ENCODE measurements at regions not wholly inside any gene's neighbourhood (a gene's known extent, or its start where the extent isn't known, plus 50 kb on each side); places are given as distances from the start of the nearest gene placed in this dataset.

DNA sequence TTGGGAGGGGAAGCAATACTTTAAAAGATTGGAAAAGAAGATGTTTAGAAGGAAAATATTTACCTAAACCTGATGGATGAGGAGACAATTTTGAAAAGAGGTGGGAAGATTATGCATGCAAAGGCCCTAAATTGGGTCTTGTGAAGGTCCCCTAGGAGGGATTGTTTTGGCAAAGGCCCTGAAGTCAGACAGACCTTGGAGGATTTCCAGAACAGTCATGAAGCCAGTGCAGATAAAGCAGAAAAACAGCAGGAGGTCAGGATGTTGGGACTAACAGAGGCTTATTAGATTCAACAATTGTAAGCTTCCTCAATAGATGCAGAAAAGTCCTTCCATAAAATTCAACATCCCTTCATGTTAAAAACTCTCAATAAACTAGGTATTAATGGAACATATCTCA, 361.0 kb upstream of the CDH6 start:
- Mint-ChIP-seq H3K27me3 (no peaks in the 10 kb centered on the region), H3K36me3 (ENCODE audit: low read depth) (no peaks in the 10 kb centered on the region), H3K4me3 (no peak overlapping the region), H3K4me1 (no peaks in the 10 kb centered on the region), H3K27ac (no peak overlapping the region)
- H3K9me3 ChIP-seq (ENCODE audit: control insufficient read depth, low read length, poor library complexity, severe bottlenecking), result no peaks in the 10 kb centered on the region
- no peak for DNase-seq
- ATAC-seq, result no peak

GRCh38 chr5:30831605-30832004, 361.9 kb upstream of the CDH6 start:
- H3K27me3 Mint-ChIP-seq, result no peaks in the 10 kb centered on the region

DNA sequence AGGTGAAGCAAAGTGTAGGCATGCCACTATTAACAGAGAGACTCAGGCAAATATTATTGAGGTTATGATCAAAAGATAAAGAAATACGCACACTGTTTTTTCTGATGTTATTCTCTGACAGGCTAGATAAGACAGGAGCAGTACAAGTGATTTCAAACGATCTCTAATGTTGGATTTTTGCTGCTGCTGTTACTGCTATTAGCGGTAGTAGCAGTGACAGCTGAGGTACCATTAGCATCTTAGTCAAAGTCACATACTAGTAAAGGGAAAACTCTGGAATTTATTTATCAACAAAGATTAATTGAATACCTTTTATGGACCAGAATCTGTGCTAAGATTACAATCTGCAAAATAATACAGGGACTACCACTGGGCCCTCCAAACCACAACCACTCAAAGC, 362.4 kb upstream of the CDH6 start:
- no peak overlapping the region for H3K4me3 Mint-ChIP-seq
- DNase-seq, result no peak
- no peaks in the 10 kb centered on the region for H3K36me3 Mint-ChIP-seq (ENCODE audit: low read depth)
- no peak overlapping the region for H3K27ac Mint-ChIP-seq
- H3K4me1 Mint-ChIP-seq, result no peaks in the 10 kb centered on the region
- no peaks in the 10 kb centered on the region for H3K27me3 Mint-ChIP-seq
- no peaks in the 10 kb centered on the region for H3K9me3 ChIP-seq (ENCODE audit: control insufficient read depth, low read length, poor library complexity, severe bottlenecking)
- ATAC-seq, result no peak

More at GRCh38 chr5:30831605-30832004, 361.9 kb upstream of the CDH6 start:
- Mint-ChIP-seq H3K27ac (no peak overlapping the region), H3K4me3 (no peak overlapping the region), H3K4me1 (no peaks in the 10 kb centered on the region), H3K36me3 (ENCODE audit: low read depth) (no peaks in the 10 kb centered on the region)
- ATAC-seq, result no peak
- H3K9me3 ChIP-seq (ENCODE audit: control insufficient read depth, low read length, poor library complexity, severe bottlenecking), result no peaks in the 10 kb centered on the region
- no peak for DNase-seq

DNA sequence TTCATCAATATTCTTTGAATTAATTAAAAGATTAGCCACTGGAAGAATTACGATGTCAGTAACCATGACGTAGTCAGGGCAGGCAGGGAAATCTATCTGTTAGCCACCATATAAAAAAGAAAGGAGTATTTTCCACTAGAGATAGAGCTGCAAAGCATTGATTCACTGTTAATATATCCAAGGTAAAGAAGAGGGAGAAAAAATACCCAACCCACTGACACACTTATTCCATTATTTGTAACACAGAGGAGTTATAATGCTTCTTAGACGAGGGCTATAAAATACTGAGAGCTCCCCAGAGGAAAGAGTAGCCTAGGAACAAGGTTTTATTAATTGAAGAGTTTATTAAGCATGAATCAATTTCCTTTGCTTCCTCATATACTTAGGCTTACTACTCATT, 382.2 kb upstream of the CDH6 start:
- Mint-ChIP-seq H3K36me3 (ENCODE audit: low read depth) (no peaks in the 10 kb centered on the region), H3K27ac (no peak overlapping the region), H3K4me1 (no peaks in the 10 kb centered on the region), H3K4me3 (no peak overlapping the region), H3K27me3 (no peaks in the 10 kb centered on the region)
- ATAC-seq (no peak), DNase-seq (no peak)
- no peaks in the 10 kb centered on the region for H3K9me3 ChIP-seq (ENCODE audit: control insufficient read depth, low read length, poor library complexity, severe bottlenecking)

DNA sequence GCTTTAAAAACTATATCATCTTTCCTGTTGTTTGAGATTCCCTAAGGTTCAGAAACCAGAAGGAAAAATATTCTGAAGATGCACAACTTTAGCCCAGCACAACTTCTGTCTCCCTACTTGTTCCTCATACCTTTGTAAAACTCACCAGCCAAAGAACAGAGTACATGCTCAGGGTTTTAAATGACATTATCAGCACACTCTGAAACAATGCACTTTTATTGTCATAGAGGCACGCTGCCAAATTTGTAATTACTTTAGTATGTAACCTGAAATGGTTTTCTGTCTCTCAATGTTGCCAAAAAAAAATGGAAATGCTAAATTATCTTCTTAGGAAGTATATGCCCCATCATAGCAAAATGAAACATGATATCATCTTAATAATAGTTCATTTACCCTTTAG, 383.6 kb upstream of the CDH6 start:
- no peaks in the 10 kb centered on the region for H3K27me3 Mint-ChIP-seq
- H3K36me3 Mint-ChIP-seq (ENCODE audit: low read depth), result no peaks in the 10 kb centered on the region
- no peaks in the 10 kb centered on the region for H3K4me1 Mint-ChIP-seq
- DNase-seq (no peak), ATAC-seq (no peak)
- no peak overlapping the region for H3K4me3 Mint-ChIP-seq
- H3K9me3 ChIP-seq (ENCODE audit: control insufficient read depth, low read length, poor library complexity, severe bottlenecking), result no peaks in the 10 kb centered on the region
- no peak overlapping the region for H3K27ac Mint-ChIP-seq

- H3K9me3 ChIP-seq (ENCODE audit: control insufficient read depth, low read length, poor library complexity, severe bottlenecking), result no peaks in the 10 kb centered on the region
- ATAC-seq (no peak), DNase-seq (no peak)
- H3K4me3 Mint-ChIP-seq, result no peak overlapping the region
- no peaks in the 10 kb centered on the region for H3K27me3 Mint-ChIP-seq
- H3K27ac Mint-ChIP-seq, result no peak overlapping the region
- H3K4me1 Mint-ChIP-seq, result no peaks in the 10 kb centered on the region
- H3K36me3 Mint-ChIP-seq (ENCODE audit: low read depth), result no peaks in the 10 kb centered on the region
Observed at GRCh38 chr5:30808996-30809395, 384.5 kb upstream of the CDH6 start.

DNA sequence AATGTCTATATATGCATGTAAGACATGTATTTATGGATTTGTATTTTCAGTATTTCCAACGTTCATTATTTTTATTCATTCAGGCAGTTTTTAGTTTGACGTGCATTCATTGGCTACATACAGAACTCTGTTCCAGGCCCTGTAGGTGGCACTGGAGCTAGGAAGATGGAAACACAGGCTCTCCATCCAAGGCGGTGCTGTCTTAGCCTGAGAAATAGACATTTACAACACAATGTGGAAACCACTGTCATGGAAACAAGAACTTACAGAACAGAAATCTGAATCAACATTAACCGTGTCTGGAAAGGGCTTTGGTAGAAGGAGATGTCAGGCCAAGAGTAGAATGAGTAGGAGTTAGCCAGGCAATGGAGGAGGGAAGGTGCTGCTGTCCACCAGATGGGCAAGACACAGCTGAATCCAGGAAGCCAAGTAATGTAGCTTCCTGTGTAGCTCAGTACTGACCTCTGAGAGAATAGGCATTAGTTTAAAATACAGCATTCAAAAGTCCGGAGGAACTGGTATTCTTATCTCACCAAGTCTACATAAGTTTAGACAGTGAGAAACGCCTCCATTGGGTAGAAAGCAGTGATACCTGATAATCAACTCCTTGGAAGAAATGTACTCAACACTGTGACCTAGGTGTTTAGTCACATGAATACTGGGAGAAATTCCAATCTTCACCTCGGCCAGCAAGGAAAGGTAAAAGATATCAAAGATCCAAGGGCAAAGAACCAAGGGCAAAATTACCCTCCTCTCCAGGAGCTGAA, 388.6 kb upstream of the CDH6 start:
- Mint-ChIP-seq H3K27me3 (no peaks in the 10 kb centered on the region), H3K4me3 (no peak overlapping the region), H3K27ac (no peak overlapping the region), H3K36me3 (ENCODE audit: low read depth) (no peaks in the 10 kb centered on the region), H3K4me1 (no peaks in the 10 kb centered on the region)
- no peak for DNase-seq
- no peaks in the 10 kb centered on the region for H3K9me3 ChIP-seq (ENCODE audit: control insufficient read depth, low read length, poor library complexity, severe bottlenecking)
- no peak for ATAC-seq

- Mint-ChIP-seq H3K4me1 (no peaks in the 10 kb centered on the region), H3K36me3 (ENCODE audit: low read depth) (no peaks in the 10 kb centered on the region), H3K27ac (no peak overlapping the region), H3K4me3 (no peak overlapping the region), H3K27me3 (no peaks in the 10 kb centered on the region)
- H3K9me3 ChIP-seq (ENCODE audit: control insufficient read depth, low read length, poor library complexity, severe bottlenecking), result no peaks in the 10 kb centered on the region
- no peak for DNase-seq
- ATAC-seq, result no peak
Observed at GRCh38 chr5:30802961-30803705, 390.4 kb upstream of the CDH6 start.

DNA sequence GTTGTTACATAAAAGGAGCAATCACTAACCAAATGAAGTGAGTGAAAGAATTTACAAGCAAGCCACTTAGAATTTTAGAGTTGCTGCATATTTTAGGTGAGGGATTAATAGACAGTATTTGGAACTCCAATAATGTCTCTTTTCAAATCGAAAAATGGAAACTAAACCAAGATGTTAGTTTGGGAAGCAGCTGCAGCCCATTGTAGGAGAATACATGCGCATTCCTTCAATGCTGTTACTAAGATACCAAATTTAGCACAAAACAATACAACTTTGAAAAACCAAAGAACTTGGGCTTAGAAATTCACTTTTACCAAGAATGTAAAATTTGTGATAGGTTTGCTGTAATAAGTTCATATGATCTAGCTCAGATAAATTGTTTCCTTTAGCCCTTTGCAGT, 411.8 kb upstream of the CDH6 start:
- no peak overlapping the region for H3K27ac Mint-ChIP-seq
- H3K27me3 Mint-ChIP-seq, result no peaks in the 10 kb centered on the region
- no peaks in the 10 kb centered on the region for H3K9me3 ChIP-seq (ENCODE audit: control insufficient read depth, low read length, poor library complexity, severe bottlenecking)
- H3K4me1 Mint-ChIP-seq, result no peaks in the 10 kb centered on the region
- no peak for ATAC-seq
- no peaks in the 10 kb centered on the region for H3K36me3 Mint-ChIP-seq (ENCODE audit: low read depth)
- no peak for DNase-seq
- no peak overlapping the region for H3K4me3 Mint-ChIP-seq

DNA sequence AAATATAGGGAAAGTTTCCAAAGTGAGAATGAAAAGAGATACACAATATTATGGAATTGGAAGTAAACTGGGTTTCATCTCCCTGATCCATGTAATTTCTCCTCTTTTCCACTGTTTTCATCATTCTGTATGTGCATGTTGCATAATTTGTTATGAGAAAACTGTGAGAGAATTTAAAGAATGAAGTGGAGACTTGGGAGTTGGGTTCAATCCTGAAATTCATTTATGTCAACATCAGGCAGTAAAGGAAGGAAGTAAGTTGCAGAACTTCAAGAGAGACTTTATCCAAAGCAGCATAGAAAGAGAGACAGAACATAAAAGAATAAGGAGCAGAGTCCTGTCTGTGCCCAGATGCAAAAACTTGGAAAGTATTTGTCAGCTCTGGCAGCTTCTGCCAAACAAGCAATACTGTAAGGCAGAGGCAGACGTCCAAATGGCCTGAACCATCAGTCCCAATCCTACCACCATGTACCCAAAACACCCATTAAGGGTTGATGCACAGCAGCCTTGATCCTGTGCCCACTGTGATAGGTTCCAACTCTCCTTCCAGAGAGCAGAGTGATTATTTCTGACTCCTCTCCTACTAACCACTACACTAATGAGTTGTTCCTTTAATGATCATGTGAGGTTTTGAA, 425.3 kb upstream of the CDH6 start:
- ATAC-seq, result no peak
- Mint-ChIP-seq H3K4me1 (no peaks in the 10 kb centered on the region), H3K27me3 (no peaks in the 10 kb centered on the region), H3K36me3 (ENCODE audit: low read depth) (no peaks in the 10 kb centered on the region), H3K27ac (no peak overlapping the region), H3K4me3 (no peak overlapping the region)
- no peaks in the 10 kb centered on the region for H3K9me3 ChIP-seq (ENCODE audit: control insufficient read depth, low read length, poor library complexity, severe bottlenecking)
- DNase-seq, result no peak

DNA sequence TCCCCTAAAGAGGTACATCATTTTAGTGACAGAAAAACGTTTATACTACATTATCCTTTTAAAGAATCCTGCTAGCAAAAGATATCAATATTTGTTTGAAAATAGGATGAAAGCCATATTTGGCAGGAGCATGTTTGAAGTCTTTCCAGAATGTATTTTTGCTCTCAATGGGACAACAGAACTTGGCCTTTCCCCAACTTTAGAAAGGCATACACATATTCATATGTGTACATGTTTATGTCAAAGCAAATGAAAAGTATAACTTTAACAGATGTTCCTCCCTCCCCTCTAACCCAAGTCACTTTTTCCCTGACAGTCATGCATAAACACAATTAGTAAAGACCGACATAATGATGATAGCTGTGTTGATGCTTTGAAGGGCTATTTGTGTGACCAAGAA, 427.8 kb upstream of the CDH6 start:
- no peaks in the 10 kb centered on the region for H3K9me3 ChIP-seq (ENCODE audit: control insufficient read depth, low read length, poor library complexity, severe bottlenecking)
- no peaks in the 10 kb centered on the region for H3K36me3 Mint-ChIP-seq (ENCODE audit: low read depth)
- ATAC-seq (no peak), DNase-seq (no peak)
- no peaks in the 10 kb centered on the region for H3K4me1 Mint-ChIP-seq
- H3K27me3 Mint-ChIP-seq, result no peaks in the 10 kb centered on the region
- H3K4me3 Mint-ChIP-seq, result no peak overlapping the region
- no peak overlapping the region for H3K27ac Mint-ChIP-seq

DNA sequence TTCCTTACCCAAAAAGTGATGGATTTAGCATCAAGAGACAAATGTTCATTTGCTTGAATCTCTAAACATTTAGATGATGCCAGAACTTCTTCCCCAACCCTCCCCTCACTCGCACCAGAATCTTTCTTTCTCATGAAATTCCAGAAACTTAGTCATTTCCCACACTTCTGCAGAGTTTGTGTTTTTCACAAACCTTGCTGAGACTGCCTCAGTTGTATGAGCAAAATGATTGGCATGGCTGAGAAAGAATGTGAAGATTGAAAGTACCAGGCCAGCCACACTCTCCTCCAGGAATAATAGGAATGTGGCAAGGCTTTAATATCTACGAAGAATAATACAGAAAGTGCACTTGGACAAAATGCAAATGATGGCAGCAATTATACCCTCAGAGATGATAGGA, 428.3 kb upstream of the CDH6 start:
- H3K27ac Mint-ChIP-seq, result no peak overlapping the region
- H3K36me3 Mint-ChIP-seq (ENCODE audit: low read depth), result no peaks in the 10 kb centered on the region
- no peaks in the 10 kb centered on the region for H3K27me3 Mint-ChIP-seq
- no peak overlapping the region for H3K4me3 Mint-ChIP-seq
- ATAC-seq (no peak), DNase-seq (no peak)
- H3K4me1 Mint-ChIP-seq, result no peaks in the 10 kb centered on the region
- no peaks in the 10 kb centered on the region for H3K9me3 ChIP-seq (ENCODE audit: control insufficient read depth, low read length, poor library complexity, severe bottlenecking)

DNA sequence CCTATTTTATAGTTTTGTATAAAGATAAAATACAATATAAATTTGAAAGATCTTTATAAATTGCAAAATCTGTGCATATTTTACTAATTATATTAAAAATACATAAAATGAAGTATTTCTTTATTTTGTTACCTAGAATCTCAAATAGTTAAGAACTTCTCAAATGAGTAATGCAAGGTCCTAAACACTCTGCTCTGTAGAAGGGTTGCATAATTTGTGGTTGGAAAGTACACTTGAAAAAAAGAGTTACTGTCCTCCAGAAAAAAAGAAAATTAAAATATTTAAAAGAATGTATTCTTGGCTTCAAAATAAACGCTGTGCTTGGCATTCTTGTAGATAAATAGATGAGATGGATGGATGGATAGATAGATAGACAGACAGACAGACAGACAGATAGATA, 428.8 kb upstream of the CDH6 start:
- Mint-ChIP-seq H3K4me3 (no peak overlapping the region), H3K27me3 (no peaks in the 10 kb centered on the region), H3K4me1 (no peaks in the 10 kb centered on the region), H3K27ac (no peak overlapping the region), H3K36me3 (ENCODE audit: low read depth) (no peaks in the 10 kb centered on the region)
- H3K9me3 ChIP-seq (ENCODE audit: control insufficient read depth, low read length, poor library complexity, severe bottlenecking), result no peaks in the 10 kb centered on the region
- DNase-seq (no peak), ATAC-seq (no peak)
